ENCODE measurements at regions not wholly inside any gene's neighbourhood (a gene's known extent, or its start where the extent isn't known, plus 50 kb on each side); places are given as distances from the start of the nearest gene placed in this dataset.

DNA sequence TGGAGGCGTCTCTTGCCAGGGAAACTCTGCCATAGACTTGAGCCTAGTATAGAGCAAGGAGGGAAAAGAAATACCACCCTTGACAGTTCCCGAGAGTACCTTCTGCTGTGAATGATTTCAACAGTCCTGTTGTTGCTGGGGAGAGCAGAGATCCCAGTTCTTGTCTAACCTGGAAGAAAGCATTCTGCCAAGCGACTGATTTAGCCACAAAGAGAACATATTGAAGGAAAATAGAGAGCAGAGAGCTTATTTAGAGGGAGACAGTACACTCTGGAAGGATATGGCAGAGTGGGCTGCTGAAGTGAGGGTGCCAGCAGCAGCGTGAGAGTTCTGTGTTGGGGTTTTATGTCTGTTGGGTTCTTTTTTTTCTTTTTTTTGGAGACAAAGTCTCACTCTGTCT is 966.9 kb upstream of the TMEM132C start:
- no peak for DNase-seq (ENCODE audit: low read depth)

DNA sequence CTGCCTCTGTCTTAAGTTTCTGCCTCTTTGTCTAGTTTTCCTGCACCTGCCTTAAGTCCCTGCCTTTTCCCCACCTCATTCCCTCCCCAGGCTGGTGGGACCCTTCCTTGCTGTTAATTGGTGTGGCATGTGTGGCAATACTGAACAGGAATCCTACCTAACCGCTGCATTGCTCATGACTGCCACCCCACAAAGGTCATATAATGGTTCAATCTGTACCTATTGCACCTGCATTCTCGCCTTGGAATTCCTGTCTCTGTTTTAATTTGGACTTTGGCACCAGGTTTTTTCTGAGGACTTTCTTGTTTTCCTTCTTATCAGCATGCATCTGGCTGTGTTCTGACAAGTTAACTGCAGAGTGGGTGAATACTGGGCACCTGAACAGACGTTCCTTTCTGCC is 966.2 kb upstream of the TMEM132C start:
- no peak for DNase-seq (ENCODE audit: low read depth)

DNA sequence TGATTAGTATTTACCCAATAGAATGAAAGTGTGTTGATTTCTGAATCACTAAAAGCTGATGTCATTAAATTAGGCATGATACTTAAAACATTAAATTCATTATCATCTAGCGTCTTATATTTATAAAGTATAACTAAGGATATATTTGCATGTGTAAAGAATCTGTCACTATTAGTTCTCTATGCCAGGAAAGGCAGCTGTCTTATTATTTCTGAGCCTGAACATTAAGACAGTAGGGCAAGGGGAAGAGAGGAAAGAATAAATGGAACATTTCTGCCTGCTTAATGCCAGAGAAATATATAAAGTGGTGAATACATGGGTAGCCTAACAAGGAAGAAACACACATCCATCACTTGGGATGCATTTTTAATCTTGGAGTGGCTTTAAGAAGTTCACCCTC is 965.1 kb upstream of the TMEM132C start:
- no peak for DNase-seq (ENCODE audit: low read depth)

DNA sequence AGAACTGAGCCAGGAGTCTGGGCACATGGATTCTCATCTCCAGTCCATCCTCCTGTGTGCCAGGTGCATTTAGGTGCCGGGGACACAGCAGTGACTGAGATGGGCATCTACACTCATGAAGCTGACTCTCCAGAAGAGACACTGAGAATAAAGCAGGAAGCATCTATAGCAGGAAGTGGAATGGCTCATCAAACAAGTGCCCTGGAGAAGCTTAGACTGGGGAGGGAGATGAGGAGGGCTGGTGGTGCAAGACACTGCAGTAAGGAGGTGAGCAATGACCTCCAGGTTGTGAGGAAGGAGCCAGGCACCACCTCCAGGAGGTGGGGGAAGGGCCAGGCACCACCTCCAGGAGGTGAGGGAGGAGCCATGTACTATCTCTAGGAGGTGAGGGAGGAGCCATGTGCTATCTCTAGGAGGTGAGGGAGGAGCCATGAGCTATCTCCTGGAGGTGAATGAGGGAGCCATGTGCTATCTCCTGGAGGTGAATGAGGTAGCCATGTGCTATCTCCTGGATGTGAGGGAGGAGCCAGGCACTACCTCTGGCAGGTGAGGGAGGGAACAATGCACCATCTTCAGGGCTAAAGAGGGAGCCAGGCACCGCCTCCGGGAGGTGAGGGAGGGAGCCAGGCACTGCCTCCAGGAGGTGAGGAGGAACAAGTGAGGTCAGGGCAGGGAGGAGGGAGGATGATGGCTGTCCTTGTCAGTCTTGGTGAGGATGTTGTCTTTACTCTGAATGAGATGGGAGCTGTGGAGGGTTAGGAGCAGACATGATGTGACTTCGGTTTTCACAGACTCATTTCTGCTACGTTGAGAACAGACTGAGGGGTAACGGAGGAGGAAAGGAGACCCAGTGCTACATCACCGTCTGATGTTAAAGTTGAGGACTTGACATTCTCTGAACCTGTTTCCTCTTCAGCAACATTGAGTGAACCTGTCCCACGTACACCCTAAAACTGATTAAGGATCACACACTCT is 961.9 kb upstream of the TMEM132C start:
- DNase-seq (ENCODE audit: low read depth) = no peak

DNA sequence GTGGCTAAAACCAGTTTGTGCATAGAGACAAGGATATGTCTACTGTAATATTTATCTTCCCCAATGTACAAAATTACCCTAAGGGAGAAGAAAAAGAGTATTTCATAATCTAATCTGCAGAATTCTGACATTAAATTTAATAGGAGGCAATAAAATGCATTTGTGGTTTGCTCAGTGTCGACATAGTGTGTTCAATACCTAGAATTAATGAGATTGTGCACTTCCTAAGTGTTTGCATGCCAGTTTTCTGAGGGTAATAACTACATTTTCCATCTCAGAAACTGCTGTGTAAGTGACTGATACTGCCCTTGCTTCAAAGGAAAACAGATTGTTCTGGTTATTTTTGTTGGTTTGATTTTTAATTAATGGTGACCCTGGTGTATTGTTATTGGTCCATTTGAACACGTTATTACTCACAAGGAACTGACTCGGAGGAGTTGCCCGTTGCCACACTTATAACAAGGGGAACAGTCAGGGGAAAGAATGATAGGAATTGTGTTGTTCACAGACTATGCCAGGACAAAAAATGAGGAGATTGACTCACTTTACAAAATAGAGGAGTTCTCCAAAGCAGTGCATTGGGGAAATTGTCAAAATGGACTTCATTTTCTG is 960.3 kb upstream of the TMEM132C start:
- no peak for DNase-seq (ENCODE audit: low read depth)

DNA sequence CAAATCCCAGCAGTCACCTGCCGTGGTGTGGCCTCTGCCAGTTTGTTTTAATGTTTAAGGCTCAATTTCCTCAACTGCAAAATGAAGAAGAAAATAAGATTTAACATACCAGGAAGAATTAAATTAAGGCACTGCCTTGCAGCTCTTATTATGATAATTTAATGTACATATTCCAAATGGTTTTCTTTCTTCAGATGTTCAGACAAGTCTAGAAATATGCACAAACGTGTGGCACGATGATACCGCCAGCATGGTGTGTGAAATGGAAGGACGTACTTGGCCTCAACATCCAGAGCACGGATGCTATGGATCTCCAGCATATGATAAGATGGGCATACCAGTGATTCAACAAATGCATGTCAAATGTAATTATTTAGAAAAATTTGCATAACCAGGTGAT is 959.4 kb upstream of the TMEM132C start:
- DNase-seq (ENCODE audit: low read depth) = no peak

DNA sequence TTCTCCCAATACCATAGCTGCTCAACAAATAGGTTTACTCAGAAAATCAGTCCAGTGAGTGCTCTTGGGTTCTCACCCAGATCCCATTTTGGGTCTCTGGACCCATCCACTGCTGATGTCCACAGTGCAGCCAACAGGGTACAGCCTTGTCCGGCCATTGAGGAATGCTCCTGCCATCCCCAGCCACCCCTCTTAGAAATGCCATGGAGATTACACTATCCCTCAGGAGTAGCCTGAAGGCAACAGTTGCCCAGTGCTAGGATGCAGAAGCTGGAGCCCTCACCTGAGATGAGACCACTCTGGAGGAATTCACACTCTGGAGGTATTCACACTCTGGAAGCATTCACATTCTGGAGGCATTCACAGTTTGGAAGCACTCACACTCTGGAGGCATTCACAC is 958.8 kb upstream of the TMEM132C start:
- DNase-seq (ENCODE audit: low read depth) = no peak

DNA sequence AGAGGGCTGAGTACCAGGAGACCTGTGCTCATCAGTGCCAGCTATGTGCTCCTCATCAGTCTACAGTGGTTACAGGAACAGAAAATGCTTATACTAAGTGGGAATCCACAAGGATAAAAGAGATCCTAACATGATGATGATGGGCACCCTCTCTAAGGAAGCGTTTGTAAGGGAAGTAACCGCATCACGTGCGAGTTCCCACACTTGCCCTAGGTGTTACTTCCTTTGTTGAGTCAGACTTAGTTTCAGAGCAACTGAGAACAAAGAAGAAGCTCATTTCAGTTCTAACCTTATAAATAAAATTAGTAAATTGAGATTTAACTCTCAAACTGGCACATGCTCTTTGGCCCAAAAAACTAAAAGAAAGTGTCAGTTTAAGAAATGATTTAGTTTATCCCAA is 956.4 kb upstream of the TMEM132C start:
- no peak for DNase-seq (ENCODE audit: low read depth)

DNA sequence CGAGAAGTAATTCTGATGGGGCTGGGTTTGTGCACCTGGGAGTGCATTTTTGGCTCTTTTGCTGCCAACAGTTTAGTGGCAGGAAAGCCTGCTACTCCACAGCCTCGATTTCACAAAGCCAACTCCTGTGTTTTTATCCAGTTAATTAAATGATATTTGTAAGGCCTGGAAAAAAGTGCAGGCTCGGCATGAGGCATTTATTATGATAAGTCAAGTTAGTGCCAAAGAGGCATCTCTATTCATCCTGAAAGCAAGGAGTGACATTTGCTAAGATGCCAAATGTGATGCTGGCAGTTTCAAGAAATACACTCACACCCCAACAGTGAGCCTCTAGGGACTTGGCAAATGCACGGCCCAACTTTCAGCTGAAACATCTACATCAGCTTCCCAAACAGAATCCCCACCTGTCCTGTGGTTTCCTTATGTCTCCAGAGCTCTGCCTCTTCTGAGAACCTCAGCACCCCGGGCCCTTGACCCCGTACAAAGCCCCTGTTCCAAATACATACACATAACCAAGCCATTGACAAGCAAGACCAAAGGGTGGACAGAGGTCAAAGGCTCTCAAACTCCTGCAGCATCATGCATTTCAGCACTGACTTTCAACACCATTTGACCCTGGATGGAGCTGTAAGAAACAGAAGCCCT is 955.1 kb upstream of the TMEM132C start:
- DNase-seq (ENCODE audit: low read depth) = no peak

DNA sequence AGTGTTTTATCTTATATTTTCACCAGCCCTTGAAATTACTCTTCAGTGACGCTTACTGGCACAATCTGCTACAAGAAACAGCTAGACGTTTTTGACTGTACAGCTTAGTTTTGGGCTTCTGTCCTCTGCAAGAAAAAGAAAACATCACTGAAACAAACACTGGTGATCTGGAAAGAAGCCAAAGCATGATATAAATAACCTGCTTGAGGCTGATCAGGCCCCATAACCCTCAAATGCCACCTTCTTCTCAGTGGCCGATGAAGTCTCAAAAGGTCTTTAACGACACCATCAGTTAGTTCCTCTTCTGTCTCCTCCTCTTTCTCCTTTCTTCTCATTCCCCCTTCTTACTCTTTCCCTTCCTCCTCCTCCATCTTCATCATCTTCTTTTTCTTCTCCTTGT is 942.3 kb upstream of the TMEM132C start:
- no peak for DNase-seq (ENCODE audit: low read depth)

DNA sequence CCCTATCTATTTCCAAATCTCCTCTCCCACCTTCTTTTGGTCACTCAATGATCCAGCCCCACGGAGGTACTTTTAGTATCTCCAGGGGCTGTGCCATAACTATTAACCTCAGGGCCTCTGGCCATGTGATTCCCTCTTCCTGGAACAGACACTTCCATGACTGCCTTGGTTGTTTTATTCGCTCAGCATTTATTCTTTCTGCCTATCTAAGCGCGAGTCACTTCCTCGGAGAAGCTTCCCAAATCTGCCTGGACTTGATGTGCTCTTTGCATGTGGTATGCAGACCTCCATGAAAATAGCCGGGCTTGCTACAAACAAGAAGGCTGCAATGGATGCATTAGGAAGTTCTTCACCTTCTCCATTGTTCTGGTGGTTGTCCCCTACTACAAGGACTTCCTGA is 939.0 kb upstream of the TMEM132C start:
- DNase-seq (ENCODE audit: low read depth) = no peak

DNA sequence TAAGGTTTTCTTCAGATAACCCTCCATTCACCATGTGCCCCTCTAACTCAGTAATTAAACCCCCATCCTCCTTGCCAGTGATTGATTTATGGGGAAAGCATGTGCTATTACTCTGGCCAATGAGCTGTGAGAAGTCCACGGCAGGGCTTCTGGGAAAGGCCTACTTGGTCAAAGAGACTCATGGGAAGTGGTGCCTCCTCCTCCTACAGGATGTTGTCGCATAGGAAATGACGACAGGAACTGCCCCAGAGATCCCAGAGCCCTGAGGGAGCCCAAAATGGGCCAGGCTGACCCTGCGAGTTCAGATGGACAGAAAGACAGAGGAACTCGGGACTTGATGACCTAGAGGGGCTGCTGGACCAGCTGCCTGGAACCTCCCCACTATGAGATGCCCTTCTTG is 938.1 kb upstream of the TMEM132C start:
- DNase-seq (ENCODE audit: low read depth) = no peak

DNA sequence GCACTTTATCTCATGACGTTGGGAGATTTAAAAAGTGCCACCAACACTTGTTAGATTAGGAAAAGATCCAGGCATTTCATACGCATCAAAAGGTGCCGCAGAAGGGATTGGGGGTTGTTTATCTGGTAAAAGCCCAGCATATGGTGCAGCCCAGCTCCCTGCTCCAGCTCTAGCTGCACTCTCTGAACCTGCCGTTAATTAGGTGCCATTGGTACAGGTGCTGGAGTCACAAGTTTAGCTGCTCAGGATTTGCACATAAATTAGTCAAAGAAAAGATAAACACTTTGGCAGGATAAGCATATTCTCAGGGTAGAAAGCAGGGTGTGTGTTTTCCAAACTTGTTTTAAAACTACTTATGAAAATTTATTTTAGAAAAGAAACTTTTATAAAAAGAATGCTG is 932.6 kb upstream of the TMEM132C start:
- no peak for DNase-seq (ENCODE audit: low read depth)

DNA sequence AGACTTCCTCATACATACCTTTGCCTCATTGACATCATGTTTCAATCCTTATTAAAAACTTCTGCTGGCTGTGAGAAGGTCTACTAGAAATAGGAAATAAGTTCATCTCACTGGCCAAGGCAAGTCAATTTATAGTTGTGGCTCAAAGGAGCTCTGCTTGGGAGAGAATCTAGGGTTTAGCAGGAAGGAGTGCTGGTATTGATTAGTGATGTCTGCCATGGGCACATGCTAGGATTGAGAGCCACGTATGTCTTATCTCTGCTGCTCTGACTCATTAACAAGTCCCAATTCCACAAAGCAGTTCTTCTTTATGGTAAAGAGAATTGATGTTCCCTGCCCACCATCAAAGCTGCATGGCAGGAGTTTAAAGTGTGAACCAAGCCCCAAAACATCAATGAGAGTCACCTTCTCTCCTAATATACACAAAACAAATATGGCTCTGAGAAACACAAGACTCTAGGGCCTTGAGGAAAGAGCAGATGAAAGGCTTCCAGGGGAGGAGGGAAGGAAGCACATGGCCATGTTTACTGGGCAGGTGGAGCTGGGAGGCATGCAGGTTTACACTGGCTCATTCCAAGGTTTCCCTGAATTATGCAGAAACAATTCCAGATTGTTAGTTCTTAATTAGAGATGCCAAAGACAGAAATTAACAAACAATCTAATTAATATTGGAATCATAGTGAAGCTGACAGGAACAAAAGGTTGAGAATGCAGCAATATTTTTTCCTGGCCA is 931.9 kb upstream of the TMEM132C start:
- DNase-seq (ENCODE audit: low read depth) = no peak

DNA sequence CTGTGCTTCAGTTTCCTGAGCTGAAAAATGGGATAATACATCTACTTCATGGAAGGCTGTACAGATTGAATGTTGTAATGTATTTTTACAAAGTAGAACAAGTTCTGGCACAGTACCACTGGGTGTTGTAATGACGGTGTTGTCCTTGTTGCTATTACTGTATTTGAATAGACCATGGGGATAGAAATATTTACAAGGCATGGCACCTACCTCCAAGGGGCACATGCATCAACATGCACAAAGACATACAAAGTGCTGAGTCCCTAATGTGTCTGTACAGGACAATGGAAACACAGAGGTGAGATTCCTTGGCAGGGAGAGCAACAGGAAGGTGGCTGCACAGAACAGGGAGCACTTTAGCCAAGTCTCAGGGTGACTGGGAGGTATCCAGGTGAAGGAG is 930.6 kb upstream of the TMEM132C start:
- no peak for DNase-seq (ENCODE audit: low read depth)

DNA sequence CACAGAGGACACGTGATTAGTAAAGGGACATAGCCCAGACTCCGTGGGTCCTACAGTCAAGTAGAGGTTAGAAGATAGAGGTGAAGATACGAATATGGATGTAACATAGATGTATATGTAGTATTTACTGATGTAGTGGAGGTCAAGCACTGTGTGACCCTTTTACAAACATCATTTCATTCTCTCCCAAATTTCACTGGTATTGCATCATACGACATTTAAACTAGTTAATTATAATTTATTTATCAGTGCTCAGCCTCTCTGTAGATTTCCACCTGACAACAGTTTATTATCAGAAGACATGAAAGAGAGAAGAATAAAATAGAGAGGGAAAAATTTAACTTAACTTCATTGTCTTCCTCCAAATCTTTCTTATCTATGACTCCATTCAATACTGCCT is 927.9 kb upstream of the TMEM132C start:
- no peak for DNase-seq (ENCODE audit: low read depth)

DNA sequence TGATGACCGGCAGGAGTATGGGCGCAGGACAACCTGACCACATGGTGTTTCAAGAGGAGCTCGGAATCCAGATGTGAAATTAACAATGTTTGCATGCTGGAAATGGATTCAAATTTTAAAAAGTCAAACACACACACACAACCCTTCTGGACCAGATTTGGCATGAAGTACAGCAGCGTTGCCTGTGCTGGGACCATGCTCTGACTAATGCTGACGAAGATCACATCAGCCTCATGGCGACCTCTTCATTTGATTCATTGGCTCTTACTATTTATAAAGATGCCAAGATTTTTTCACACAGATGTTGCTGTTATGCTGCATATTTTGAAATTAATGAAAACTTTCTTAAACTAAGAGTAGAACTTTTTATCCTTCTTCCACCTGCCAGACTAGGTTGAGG is 926.6 kb upstream of the TMEM132C start:
- DNase-seq (ENCODE audit: low read depth) = no peak

DNA sequence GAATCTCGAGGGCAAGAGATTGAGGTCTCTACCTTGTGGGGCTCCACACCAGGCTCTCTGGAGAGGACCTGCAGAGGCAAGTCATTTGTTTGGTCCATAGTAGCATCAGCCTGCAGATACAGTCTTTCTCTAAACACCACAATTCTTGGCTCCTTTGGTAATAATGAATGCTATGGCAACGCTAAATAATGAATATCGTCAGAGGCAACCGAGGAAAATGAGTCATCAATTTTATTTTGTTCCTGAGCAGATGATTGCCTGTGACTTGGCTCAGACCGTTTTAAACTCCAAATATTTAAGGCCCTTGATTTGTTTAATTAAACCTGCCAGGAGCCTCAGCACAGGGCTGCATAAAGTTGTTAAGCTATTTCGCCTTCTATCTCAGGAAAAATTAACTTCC is 924.1 kb upstream of the TMEM132C start:
- no peak for DNase-seq (ENCODE audit: low read depth)

DNA sequence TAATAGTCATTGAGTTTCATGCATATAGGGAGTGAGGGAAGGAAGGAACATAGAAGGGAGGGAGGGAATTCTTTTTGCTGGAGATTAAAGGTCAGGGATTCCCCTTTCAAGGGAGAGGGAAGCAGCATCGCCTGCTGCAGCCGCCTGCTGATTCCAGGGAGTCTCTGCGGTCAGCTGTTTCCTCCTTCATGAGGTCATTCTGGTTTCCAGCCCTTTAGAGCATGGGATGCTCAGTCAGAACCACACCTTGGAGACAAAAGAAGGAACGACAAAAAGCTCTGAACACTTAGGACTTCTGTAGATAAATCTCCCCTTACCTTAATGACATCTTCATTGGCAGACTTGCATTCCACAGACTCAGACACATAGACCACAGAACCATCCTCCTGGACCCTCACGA is 923.0 kb upstream of the TMEM132C start:
- no peak for DNase-seq (ENCODE audit: low read depth)

DNA sequence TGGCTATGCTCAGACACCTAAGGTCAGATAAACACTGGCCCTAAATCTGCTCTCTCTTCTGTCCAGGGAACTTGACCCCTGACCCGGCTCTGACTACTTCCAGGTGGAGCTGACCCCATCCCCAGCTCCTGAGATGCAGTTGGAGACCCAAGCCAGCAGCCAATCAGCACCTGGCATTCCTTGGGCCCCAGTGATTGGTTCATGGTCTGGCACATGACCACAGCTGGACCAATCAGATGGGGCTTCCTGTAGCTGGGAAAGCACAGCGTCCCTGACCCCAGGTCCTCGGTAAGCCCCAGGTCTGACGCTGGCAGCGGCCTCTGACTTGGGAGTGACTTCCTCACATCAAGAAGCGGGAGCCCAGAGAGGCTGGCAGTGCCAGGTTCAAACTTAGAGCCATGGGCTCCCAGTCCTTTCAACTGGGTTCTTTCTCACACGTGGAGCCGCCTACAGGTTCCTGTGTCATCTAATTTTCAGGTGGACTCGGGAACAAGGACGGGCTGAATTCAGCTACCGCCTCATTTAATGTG is 915.4 kb upstream of the TMEM132C start:
- no peak for DNase-seq (ENCODE audit: low read depth)

DNA sequence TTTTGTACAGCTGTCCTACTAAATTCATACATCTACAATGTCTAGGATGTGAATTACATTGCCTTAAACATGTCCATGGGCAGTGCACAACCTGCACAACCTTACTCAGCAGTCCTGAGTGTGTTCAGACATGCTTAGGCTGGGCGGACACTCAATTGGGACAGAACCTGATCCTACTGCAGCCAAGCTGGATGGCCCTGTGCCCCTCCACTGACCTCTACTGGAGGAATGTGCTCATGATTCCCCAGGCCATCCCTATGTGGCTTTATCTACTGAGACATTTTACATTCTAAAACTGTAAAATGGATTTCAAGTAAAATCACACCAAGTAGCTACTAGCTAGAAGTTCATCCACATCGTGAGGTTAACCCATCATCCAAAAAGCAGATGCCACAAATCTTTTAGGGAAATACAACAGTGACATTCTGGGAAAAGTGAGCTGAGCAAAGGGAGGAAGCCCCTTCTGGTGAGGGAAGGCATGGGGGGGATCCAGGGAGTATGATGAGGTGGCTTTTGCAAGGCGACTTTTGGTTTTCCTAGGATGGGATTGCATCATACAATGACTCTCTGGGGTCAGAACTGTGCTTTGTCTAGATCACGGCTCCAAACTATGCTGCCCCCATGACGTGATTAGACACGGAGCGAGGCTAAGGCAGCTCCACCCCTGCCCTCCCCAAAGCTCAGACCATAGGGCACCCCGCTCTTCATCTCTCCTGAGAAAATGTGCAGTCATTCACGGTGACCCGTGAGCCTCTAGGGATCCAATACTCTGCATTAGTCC is 911.7 kb upstream of the TMEM132C start:
- DNase-seq (ENCODE audit: low read depth) = no peak

All from stimulated activated CD8-positive, alpha-beta memory T cell treated with anti-CD3 and anti-CD28 coated beads, Interleukin-15, amount 100 ng/mL, for 1 hour (primary cell).